Caco-2 (cell line): ENCODE measurements at regions not wholly inside any gene's neighbourhood (a gene's known extent, or its start where the extent isn't known, plus 50 kb on each side); places are given as distances from the start of the nearest gene placed in this dataset.

Experiments
- BruUV-seq: library from RNA; stranded (reverse); fragments of 400-500 nt; replicated peaks from 2 replicates; lab custom pipeline; 2021; lab: Mats Ljungman, UMichigan
- CTCF ChIA-PET: fragments of 300-600 bp; sonication (Branson Sonifier 250); formaldehyde crosslinking; loops from one replicate; lab custom pipeline; 2022; ENCODE audit warnings: antibody characterized with exemption; lab: Charles Lee
- POLR2A ChIA-PET: fragments of 300-600 bp; sonication (Branson Sonifier 250); formaldehyde crosslinking; loops from one replicate; lab custom pipeline; 2022; ENCODE audit warnings: antibody characterized with exemption; lab: Charles Lee
- DNase-seq, 2 experiments: peaks; one replicate each; pipeline versions ENCODE4 v3.0.0 to v3.0.0-alpha.2; 2020 to 2022
- H3K27me3 ChIP-seq: replicated peaks from 2 replicates; pipeline ENCODE4 v1.6.0; 2011; ENCODE audit warnings: low read length; ENCODE audit not compliant: control insufficient read depth, insufficient read depth
- H3K36me3 ChIP-seq: 2 replicates; pipeline ENCODE4 v1.5.1; 2011; ENCODE audit warnings: low read length; ENCODE audit not compliant: control insufficient read depth, insufficient read depth
- H3K4me1 ChIP-seq: fragments of 250-450 bp; sonication (Bioruptor Pico); 2 replicates; pipeline ENCODE4 v1.5.1; 2020; ENCODE audit warnings: mild to moderate bottlenecking
- H3K4me3 ChIP-seq: 2 replicates; pipeline ENCODE4 v1.5.1; 2011; ENCODE audit warnings: low read depth, mild to moderate bottlenecking, control low read depth, low read length
- H3K9me3 ChIP-seq: fragments of 250-450 bp; sonication (Bioruptor Pico); 2 replicates; pipeline ENCODE4 v1.5.1; 2020; ENCODE audit warnings: mild to moderate bottlenecking, moderate library complexity
- H3K27ac Mint-ChIP-seq: one replicate; pipeline ENCODE4 v1.8.0; 2022; ENCODE audit warnings: mixed read lengths; ENCODE audit not compliant: unreplicated experiment
- H3K27me3 Mint-ChIP-seq: one replicate; pipeline ENCODE4 v1.8.0; 2022; ENCODE audit warnings: mixed read lengths; ENCODE audit not compliant: insufficient read depth, unreplicated experiment
- H3K36me3 Mint-ChIP-seq: one replicate; pipeline ENCODE4 v1.8.0; 2022; ENCODE audit warnings: mild to moderate bottlenecking, mixed read lengths; ENCODE audit not compliant: insufficient read depth, unreplicated experiment
- H3K4me1 Mint-ChIP-seq: one replicate; pipeline ENCODE4 v1.8.0; 2022; ENCODE audit warnings: low read depth, mixed read lengths; ENCODE audit not compliant: unreplicated experiment
- H3K4me3 Mint-ChIP-seq: one replicate; pipeline ENCODE4 v1.8.0; 2022; ENCODE audit warnings: mild to moderate bottlenecking, moderate library complexity, mixed read lengths; ENCODE audit not compliant: unreplicated experiment
- H3K9me3 Mint-ChIP-seq: one replicate; pipeline ENCODE4 v1.8.0; 2022; ENCODE audit warnings: mixed read lengths; ENCODE audit not compliant: unreplicated experiment
- CTCF ChIP-seq, 2 experiments: fragments of 200-600 bp in 1 of 2; IDR thresholded peaks; 1 replicate in 1 of 2; 2 replicates in 1 of 2; pipeline versions ENCODE4 v1.5.1 to v1.8.0; 2011 to 2022; ENCODE audit warnings: antibody characterized with exemption in 1 of 2, control low read depth in 1 of 2, inconsistent platforms in 1 of 2, low read depth in 1 of 2, low read length in 1 of 2, mild to moderate bottlenecking in 1 of 2, moderate library complexity in 1 of 2; ENCODE audit not compliant: insufficient read depth in 1 of 2, severe bottlenecking in 1 of 2, unreplicated experiment in 1 of 2
- intact Hi-C: fragments of 100-400 bp; cut with micrococcal nuclease; formaldehyde crosslinking; loops from one replicate; pipeline ENCODE4 v1.10.0; 2022; ENCODE audit not compliant: unreplicated experiment

- ChIA-PET POLR2A (no interaction called here), CTCF (no interaction called here)
- intact Hi-C loops = no loop called here
- Histone ChIP-seq H3K36me3 (no peaks in the 10 kb centered on the region), H3K4me1 (no peaks in the 10 kb centered on the region), H3K27me3 (no peaks in the 10 kb centered on the region), H3K4me3 (no peak overlapping the region), H3K9me3 (peaks cover 2% of the 10 kb centered on the region; the same call in 1 of the 2 replicates)
- no peak overlapping the region for H3K27ac Mint-ChIP-seq
- DNase-seq = no peak
- no peaks in the 10 kb centered on the region for H3K27me3 Mint-ChIP-seq
- H3K36me3 Mint-ChIP-seq = no peaks in the 10 kb centered on the region
- BruUV-seq = no TSS peak
- no peak overlapping the region for H3K4me3 Mint-ChIP-seq
- peaks cover 9% of the 10 kb centered on the region for H3K9me3 Mint-ChIP-seq
- TF ChIP-seq CTCF (IDR thresholded peaks at IDR 0.05; ENCODE audit: insufficient read depth in 1 of 2, low read depth in 1 of 2, low read length in 1 of 2, severe bottlenecking in 1 of 2, unreplicated experiment in 1 of 2) = no peak
- H3K4me1 Mint-ChIP-seq = no peaks in the 10 kb centered on the region
These were observed 282.8 kb downstream of the C12orf75 start for GRCh38 chr12:105613269-105613668.

GRCh38 chr12:105613887-105614286, 283.4 kb downstream of the C12orf75 start:
- peaks cover 9% of the 10 kb centered on the region for H3K9me3 Mint-ChIP-seq
- Histone ChIP-seq H3K36me3 (no peaks in the 10 kb centered on the region), H3K4me3 (no peak overlapping the region), H3K27me3 (no peaks in the 10 kb centered on the region), H3K4me1 (no peaks in the 10 kb centered on the region), H3K9me3 (peaks cover 2% of the 10 kb centered on the region; the same call in 1 of the 2 replicates)
- H3K27ac Mint-ChIP-seq = no peak overlapping the region
- no peaks in the 10 kb centered on the region for H3K36me3 Mint-ChIP-seq
- TF ChIP-seq CTCF (IDR thresholded peaks at IDR 0.05; ENCODE audit: insufficient read depth in 1 of 2, low read depth in 1 of 2, low read length in 1 of 2, severe bottlenecking in 1 of 2, unreplicated experiment in 1 of 2) = no peak
- no TSS peak for BruUV-seq
- ChIA-PET CTCF (no interaction called here), POLR2A (no interaction called here)
- no peak for DNase-seq
- H3K4me1 Mint-ChIP-seq = no peaks in the 10 kb centered on the region
- H3K27me3 Mint-ChIP-seq = no peaks in the 10 kb centered on the region
- no peak overlapping the region for H3K4me3 Mint-ChIP-seq
- intact Hi-C loops = no loop called here

- no TSS peak for BruUV-seq
- ChIA-PET CTCF (no interaction called here), POLR2A (no interaction called here)
- Mint-ChIP-seq H3K27me3 (no peaks in the 10 kb centered on the region), H3K4me1 (no peaks in the 10 kb centered on the region), H3K36me3 (no peaks in the 10 kb centered on the region), H3K4me3 (no peak overlapping the region), H3K27ac (no peak overlapping the region), H3K9me3 (no peaks in the 10 kb centered on the region)
- Histone ChIP-seq H3K4me3 (no peak overlapping the region), H3K36me3 (no peaks in the 10 kb centered on the region), H3K27me3 (no peaks in the 10 kb centered on the region), H3K4me1 (no peaks in the 10 kb centered on the region), H3K9me3 (no peaks in the 10 kb centered on the region)
- TF ChIP-seq CTCF (IDR thresholded peaks at IDR 0.05; ENCODE audit: insufficient read depth in 1 of 2, low read depth in 1 of 2, low read length in 1 of 2, severe bottlenecking in 1 of 2, unreplicated experiment in 1 of 2) = no peak
- no peak for DNase-seq
- intact Hi-C loops = no loop called here
These were observed 286.6 kb downstream of the C12orf75 start for GRCh38 chr12:105616971-105617540.
